OCI-LY1 (cell line): ENCODE measurements at regions not wholly inside any gene's neighbourhood (a gene's known extent, or its start where the extent isn't known, plus 50 kb on each side); places are given as distances from the start of the nearest gene placed in this dataset.

Experiments
- H2AFZ ChIP-seq: fragments of 200-600 bp; sonication (generic), shearing (Covaris generic); 2 replicates; pipeline ENCODE4 v1.6.0; 2014; ENCODE audit warnings: antibody characterized with exemption, mild to moderate bottlenecking, low read length
- H3F3A ChIP-seq: fragments of 200-600 bp; sonication (generic), shearing (Covaris generic); 2 replicates; pipeline ENCODE4 v1.6.0; 2014; ENCODE audit warnings: mild to moderate bottlenecking, antibody characterized with exemption, low read length, moderate library complexity; ENCODE audit not compliant: insufficient read depth
- H3K27ac ChIP-seq: fragments of 200-600 bp; sonication (generic); 2 replicates; pipeline ENCODE4 v1.5.1; 2014; ENCODE audit warnings: low read length, mixed run types, mild to moderate bottlenecking, low read depth; ENCODE audit not compliant: poor library complexity, severe bottlenecking
- H3K27me3 ChIP-seq: fragments of 200-600 bp; sonication (generic); 2 replicates; pipeline ENCODE4 v1.6.0; 2014; ENCODE audit warnings: antibody characterized with exemption, mild to moderate bottlenecking, low read length, moderate library complexity; ENCODE audit not compliant: insufficient read depth
- H3K36me3 ChIP-seq: fragments of 200-600 bp; sonication (generic); 2 replicates; pipeline ENCODE4 v1.6.1; 2014; ENCODE audit warnings: mild to moderate bottlenecking, antibody characterized with exemption, low read length, moderate library complexity, mixed read lengths; ENCODE audit not compliant: insufficient read depth
- H3K4me1 ChIP-seq: fragments of 200-600 bp; sonication (generic); 2 replicates; pipeline ENCODE4 v1.5.1; 2014; ENCODE audit warnings: mild to moderate bottlenecking, low read length, moderate library complexity; ENCODE audit not compliant: insufficient read depth, severe bottlenecking
- H3K4me2 ChIP-seq: fragments of 200-600 bp; sonication (generic), shearing (Covaris generic); 2 replicates; pipeline ENCODE4 v1.6.1; 2014; ENCODE audit warnings: low read length
- H3K4me3 ChIP-seq: fragments of 200-600 bp; sonication (generic); 2 replicates; pipeline ENCODE4 v1.5.1; 2014; ENCODE audit warnings: low read length, low read depth, mild to moderate bottlenecking, mixed read lengths; ENCODE audit not compliant: poor library complexity, severe bottlenecking
- H3K79me2 ChIP-seq: fragments of 200-600 bp; shearing (Covaris generic); 2 replicates; pipeline ENCODE4 v1.6.1; 2016; ENCODE audit warnings: mixed run types, low read length, mixed read lengths; ENCODE audit not compliant: insufficient read depth
- H3K9ac ChIP-seq: fragments of 200-600 bp; sonication (generic), shearing (Covaris generic); 2 replicates; pipeline ENCODE4 v1.6.1; 2014; ENCODE audit warnings: mild to moderate bottlenecking, low read length, mixed read lengths
- H3K9me2 ChIP-seq: fragments of 200-600 bp; sonication (generic), shearing (Covaris generic); 2 replicates; pipeline ENCODE4 v1.6.1; 2014; ENCODE audit warnings: low read depth, mild to moderate bottlenecking, low read length, mixed read lengths
- H3K9me3 ChIP-seq: fragments of 200-600 bp; shearing (Covaris generic); 2 replicates; pipeline ENCODE4 v1.6.1; 2014; ENCODE audit warnings: low read length, mixed read lengths
- H4K20me1 ChIP-seq: fragments of 200-600 bp; sonication (generic), shearing (Covaris generic); 2 replicates; pipeline ENCODE4 v1.6.0; 2016; ENCODE audit warnings: mild to moderate bottlenecking, low read length; ENCODE audit not compliant: insufficient read depth
- CTCF ChIP-seq: fragments of 200-600 bp; sonication (generic), shearing (Covaris generic); IDR thresholded peaks from 2 replicates; pipeline ENCODE4 v1.5.1; 2017; ENCODE audit warnings: mild to moderate bottlenecking, antibody characterized with exemption, low read length, moderate library complexity, mixed read lengths
- EZH2 ChIP-seq: fragments of 200-600 bp; sonication (generic), shearing (Covaris generic); IDR thresholded peaks from 2 replicates; pipeline ENCODE4 v1.8.0; 2017; ENCODE audit warnings: borderline replicate concordance, mixed run types, mild to moderate bottlenecking, antibody characterized with exemption, low read length, moderate library complexity, mixed read lengths

- Histone ChIP-seq H3K27ac (no peak overlapping the region), H3K36me3 (no peaks in the 10 kb centered on the region), H3K4me2 (no peak overlapping the region), H3K4me3 (no peak overlapping the region), H3K27me3 (no peaks in the 10 kb centered on the region), H3F3A (no peaks in the 10 kb centered on the region), H3K9me2 (no peaks in the 10 kb centered on the region), H3K4me1 (no peaks in the 10 kb centered on the region), H3K79me2 (no peaks in the 10 kb centered on the region), H3K9me3 (no peaks in the 10 kb centered on the region), H4K20me1 (no peaks in the 10 kb centered on the region), H3K9ac (no peak overlapping the region), H2AFZ (no peak overlapping the region)
- no peak for TF ChIP-seq CTCF
Measured at GRCh38 chr16:65308506-65308905, 186.6 kb upstream of the CDH11 start.

GRCh38 chr16:65307286-65307685, 185.4 kb upstream of the CDH11 start:
- Histone ChIP-seq H3K4me3 (no peak overlapping the region), H3F3A (no peaks in the 10 kb centered on the region), H3K9ac (no peak overlapping the region), H3K79me2 (no peaks in the 10 kb centered on the region), H3K9me2 (no peaks in the 10 kb centered on the region), H4K20me1 (no peaks in the 10 kb centered on the region), H3K27ac (no peak overlapping the region), H3K9me3 (no peaks in the 10 kb centered on the region), H3K4me2 (no peak overlapping the region), H2AFZ (no peak overlapping the region), H3K4me1 (no peaks in the 10 kb centered on the region), H3K36me3 (no peaks in the 10 kb centered on the region), H3K27me3 (no peaks in the 10 kb centered on the region)
- TF ChIP-seq EZH2 (no peak), CTCF (no peak)

GRCh38 chr16:65306722-65307121, 184.9 kb upstream of the CDH11 start:
- H3K4me1 ChIP-seq: no peaks in the 10 kb centered on the region
- TF ChIP-seq CTCF (no peak), EZH2 (no peak)
- H3K9me3 ChIP-seq: no peaks in the 10 kb centered on the region
- H3F3A ChIP-seq: no peaks in the 10 kb centered on the region
- H2AFZ ChIP-seq: no peak overlapping the region
- no peak overlapping the region for H3K4me3 ChIP-seq
- no peak overlapping the region for H3K9ac ChIP-seq
- no peak overlapping the region for H3K4me2 ChIP-seq
- no peaks in the 10 kb centered on the region for H4K20me1 ChIP-seq
- no peaks in the 10 kb centered on the region for H3K9me2 ChIP-seq
- H3K27me3 ChIP-seq: no peaks in the 10 kb centered on the region
- no peaks in the 10 kb centered on the region for H3K36me3 ChIP-seq
- H3K27ac ChIP-seq: no peak overlapping the region
- no peaks in the 10 kb centered on the region for H3K79me2 ChIP-seq
